ENCODE measurements at regions not wholly inside any gene's neighbourhood (a gene's known extent, or its start where the extent isn't known, plus 50 kb on each side); places are given as distances from the start of the nearest gene placed in this dataset.

GRCh38 chr11:69377029-69377952 is 83.3 kb downstream of the MYEOV start:
- Histone ChIP-seq H3K27ac (ENCODE audit: insufficient read depth, low read depth, low read length) (no peak overlapping the region), H3K4me1 (ENCODE audit: control insufficient read depth, extremely low read depth, insufficient read depth, low read length) (no peaks in the 10 kb centered on the region), H3K36me3 (ENCODE audit: control insufficient read depth in 2 of 2, extremely low read depth in 1 of 2, insufficient read depth in 2 of 2, low read length in 2 of 2) (no peaks in the 10 kb centered on the region), H3K9ac (replicated peaks; ENCODE audit: extremely low read depth, insufficient read depth, low read length) (no peak overlapping the region), H3K27me3 (ENCODE audit: control insufficient read depth in 2 of 2, insufficient read depth in 2 of 2, low read length in 2 of 2) (no peaks in the 10 kb centered on the region), H4K20me1 (replicated peaks; ENCODE audit: control insufficient read depth, extremely low read depth, insufficient read depth, low read length) (no peaks in the 10 kb centered on the region), H3K79me2 (ENCODE audit: control insufficient read depth, insufficient read depth, low read length) (no peaks in the 10 kb centered on the region), H3K4me2 (ENCODE audit: insufficient read depth, low read length) (no peak overlapping the region), H3K9me3 (replicated peaks; ENCODE audit: control insufficient read depth, insufficient read depth, low read length) (no peaks in the 10 kb centered on the region), H3K4me3 (replicated peaks in 1 of 3; ENCODE audit: insufficient read depth in 1 of 3, low read depth in 1 of 3, low read length in 3 of 3) (no peak overlapping the region), H2AFZ (ENCODE audit: low read depth, low read length) (no peak overlapping the region), H3K9me1 (replicated peaks; ENCODE audit: control insufficient read depth, extremely low read depth, insufficient read depth, low read length) (no peaks in the 10 kb centered on the region)
- no TSS peak for BruUV-seq (replicated peaks)
- TF ChIP-seq CTCF (IDR thresholded peaks at IDR 0.05; ENCODE audit: extremely low read depth in 1 of 2, insufficient read depth in 1 of 2, low read depth in 1 of 2, low read length in 2 of 2) (no peak), FOS (IDR thresholded peaks at IDR 0.05; ENCODE audit: borderline replicate concordance, insufficient read depth, low read length) (no peak), POLR2AphosphoS5 (IDR thresholded peaks at IDR 0.05; ENCODE audit: insufficient read depth, low read depth, low read length) (no peak), GATA2 (IDR thresholded peaks at IDR 0.05; ENCODE audit: insufficient read depth, insufficient read length, low read depth, low read length) (no peak), MYC (IDR thresholded peaks at IDR 0.05; ENCODE audit: low read depth, low read length) (no peak), EZH2 (IDR thresholded peaks at IDR 0.05; ENCODE audit: borderline replicate concordance, low read depth, low read length, severe bottlenecking) (no peak), MAX (IDR thresholded peaks at IDR 0.05; ENCODE audit: insufficient read depth, insufficient read length) (no peak), POLR2A (IDR thresholded peaks at IDR 0.05; ENCODE audit: low read depth, low read length) (no peak), JUN (IDR thresholded peaks at IDR 0.05; ENCODE audit: borderline replicate concordance, insufficient read depth, insufficient read length, low read depth) (no peak)
- no peak for DNase-seq (ENCODE audit: low read depth, low spot score)
- intact Hi-C loops (cut with micrococcal nuclease), result no loop called here
- POLR2A ChIA-PET, result no interaction called here
- CTCF ChIA-PET, result no interaction called here
- dilution Hi-C loops (cut with MboI; ENCODE audit: extremely low pct_ligation_motif_present, low sequenced_read_pairs), result no loop called here
- FAIRE-seq, result no peak
